Neuronal stem cell (in vitro differentiated cells): ENCODE measurements at regions not wholly inside any gene's neighbourhood (a gene's known extent, or its start where the extent isn't known, plus 50 kb on each side); places are given as distances from the start of the nearest gene placed in this dataset.

ENCODE experiments used
- DNase-seq: peaks from one replicate; pipeline ENCODE4 v3.0.0-alpha.2; 2013; ENCODE audit warnings: low spot score
- H2AFZ ChIP-seq: one replicate; pipeline ENCODE4 v1.6.1; 2013; ENCODE audit warnings: mild to moderate bottlenecking, low read length, inconsistent platforms
- H2AK5ac ChIP-seq: 2 replicates; pipeline ENCODE4 v1.6.1; 2013; ENCODE audit warnings: low read depth, mild to moderate bottlenecking, inconsistent platforms, low read length, moderate library complexity, mixed read lengths
- H2BK120ac ChIP-seq: 2 replicates; pipeline ENCODE4 v1.6.1; 2013; ENCODE audit warnings: low read depth, mild to moderate bottlenecking, inconsistent platforms, low read length, moderate library complexity, mixed read lengths
- H2BK12ac ChIP-seq: one replicate; pipeline ENCODE4 v1.6.1; 2013; ENCODE audit warnings: low read length, inconsistent platforms
- H2BK15ac ChIP-seq: 2 replicates; pipeline ENCODE4 v1.6.1; 2013; ENCODE audit warnings: mild to moderate bottlenecking, low read length, inconsistent platforms, mixed read lengths
- H2BK5ac ChIP-seq: one replicate; pipeline ENCODE4 v1.6.1; 2013; ENCODE audit warnings: inconsistent platforms, mild to moderate bottlenecking, low read length, moderate library complexity
- H3K14ac ChIP-seq: one replicate; pipeline ENCODE4 v1.6.1; 2013; ENCODE audit warnings: low read length, inconsistent platforms
- H3K18ac ChIP-seq: 2 replicates; pipeline ENCODE4 v1.6.1; 2013; ENCODE audit warnings: low read length, inconsistent platforms
- H3K23ac ChIP-seq: 2 replicates; pipeline ENCODE4 v1.6.1; 2013; ENCODE audit warnings: low read depth, mild to moderate bottlenecking, mixed read lengths, low read length, inconsistent platforms; ENCODE audit not compliant: poor library complexity
- H3K27ac ChIP-seq: replicated peaks from 3 replicates; pipeline ENCODE4 v1.5.1; 2013; ENCODE audit warnings: low read length, inconsistent platforms
- H3K27me3 ChIP-seq, 3 experiments: 2 replicates each; pipeline ENCODE4 v1.6.1; 2013; ENCODE audit warnings: low read length in 3 of 3, mild to moderate bottlenecking in 2 of 3, inconsistent platforms in 1 of 3, low read depth in 1 of 3, mixed read lengths in 1 of 3, moderate library complexity in 1 of 3; ENCODE audit not compliant: control insufficient read depth in 3 of 3, insufficient read depth in 3 of 3
- H3K36me3 ChIP-seq, 2 donors: replicated peaks in 1 of 2; 2 replicates each; pipeline ENCODE4 v1.6.1; 2013; ENCODE audit warnings: low read length in 2 of 2; ENCODE audit not compliant: control insufficient read depth in 2 of 2, insufficient read depth in 2 of 2
- H3K4ac ChIP-seq: 2 replicates; pipeline ENCODE4 v1.6.1; 2013; ENCODE audit warnings: inconsistent platforms, mild to moderate bottlenecking, low read length, moderate library complexity
- H3K4me1 ChIP-seq, 2 donors: 1 replicate in 1 of 2; 2 replicates in 1 of 2; pipeline ENCODE4 v1.6.1; 2013; ENCODE audit warnings: low read length in 2 of 2, low read depth in 1 of 2; ENCODE audit not compliant: control insufficient read depth in 2 of 2, insufficient read depth in 1 of 2
- H3K4me2 ChIP-seq: one replicate; pipeline ENCODE4 v1.6.1; 2013; ENCODE audit warnings: mild to moderate bottlenecking, low read length, inconsistent platforms; ENCODE audit not compliant: insufficient read depth, poor library complexity, severe bottlenecking
- H3K4me3 ChIP-seq, 2 donors: 2 replicates each; pipeline ENCODE4 v1.5.1; 2013; ENCODE audit warnings: low read length in 2 of 2, mild to moderate bottlenecking in 2 of 2, inconsistent platforms in 1 of 2, moderate library complexity in 1 of 2
- H3K79me1 ChIP-seq: one replicate; pipeline ENCODE4 v1.6.1; 2013; ENCODE audit warnings: low read depth, mild to moderate bottlenecking, inconsistent platforms, low read length, moderate library complexity
- H3K9ac ChIP-seq: one replicate; pipeline ENCODE4 v1.6.1; 2013; ENCODE audit warnings: mild to moderate bottlenecking, low read depth, low read length, inconsistent platforms; ENCODE audit not compliant: poor library complexity
- H3K9me3 ChIP-seq, 2 donors: replicated peaks in 1 of 2; 2 replicates each; pipeline versions ENCODE3 to v1.6.1; 2013; ENCODE audit warnings: low read length in 2 of 2, mild to moderate bottlenecking in 2 of 2, inconsistent platforms in 1 of 2, low read depth in 1 of 2, mixed read lengths in 1 of 2, moderate library complexity in 1 of 2; ENCODE audit not compliant: control insufficient read depth in 2 of 2, insufficient read depth in 1 of 2
- H4K8ac ChIP-seq: one replicate; pipeline ENCODE4 v1.6.1; 2013; ENCODE audit warnings: low read depth, mild to moderate bottlenecking, inconsistent platforms, low read length, moderate library complexity
- H4K91ac ChIP-seq: one replicate; pipeline ENCODE4 v1.6.1; 2013; ENCODE audit warnings: low read length, low read depth, mild to moderate bottlenecking, inconsistent platforms; ENCODE audit not compliant: poor library complexity
- whole genome bisulfite sequencing, 2 donors: extraction: QIAGEN DNeasy Blood & Tissue Kit; methylation state at CpG; one replicate each; pipeline ENCODE4 v1.1.7; 2013; ENCODE audit warnings: missing lambda C conversion rate in 2 of 2, mixed read lengths in 1 of 2; ENCODE audit not compliant: insufficient read length in 2 of 2, insufficient replicate concordance in 1 of 2; ENCODE audit errors: extremely low coverage in 2 of 2; 5-methylcytosine and 5-hydroxymethylcytosine counted together

DNA sequence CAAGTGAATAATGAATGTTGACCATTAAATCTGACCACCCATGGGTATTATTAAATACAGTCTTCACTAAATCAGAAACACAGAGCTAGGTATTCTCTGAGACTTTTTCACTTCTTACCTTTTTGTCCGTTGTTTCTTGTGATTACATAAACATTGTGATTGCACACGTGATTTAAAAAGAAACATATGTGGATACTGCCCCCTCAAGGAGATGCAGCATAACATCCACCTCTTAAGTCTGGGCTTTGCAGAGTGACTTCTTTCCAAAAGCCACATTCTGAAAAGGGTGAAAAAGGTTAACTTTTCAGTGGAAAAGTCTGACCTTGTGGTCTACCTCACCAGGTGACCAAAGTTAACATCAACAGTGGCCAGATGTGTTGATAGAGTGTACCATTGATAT lies 185.5 kb upstream of the FAR2 start:
- H4K91ac ChIP-seq: no peak overlapping the region
- no peaks in the 10 kb centered on the region for H3K79me1 ChIP-seq
- no peak overlapping the region for H3K4me3 ChIP-seq
- H2BK120ac ChIP-seq: no peak overlapping the region
- no peaks in the 10 kb centered on the region for H3K36me3 ChIP-seq
- no peak overlapping the region for H3K4me2 ChIP-seq
- no peak overlapping the region for H2AK5ac ChIP-seq
- H3K23ac ChIP-seq: no peak overlapping the region
- no peak overlapping the region for H2BK5ac ChIP-seq
- H2BK15ac ChIP-seq: no peak overlapping the region
- DNase-seq: no peak
- no peaks in the 10 kb centered on the region for H3K27me3 ChIP-seq
- H3K27ac ChIP-seq: no peak overlapping the region
- H2BK12ac ChIP-seq: no peak overlapping the region
- H3K18ac ChIP-seq: no peak overlapping the region
- H3K4ac ChIP-seq: no peak overlapping the region
- no peak overlapping the region for H3K14ac ChIP-seq
- no CpG with 5 or more reads among the region's 2 CpGs for WGBS, 2 donors
- H3K4me1 ChIP-seq: no peaks in the 10 kb centered on the region
- H4K8ac ChIP-seq: no peak overlapping the region
- no peak overlapping the region for H2AFZ ChIP-seq
- no peaks in the 10 kb centered on the region for H3K9me3 ChIP-seq
- no peak overlapping the region for H3K9ac ChIP-seq

DNA sequence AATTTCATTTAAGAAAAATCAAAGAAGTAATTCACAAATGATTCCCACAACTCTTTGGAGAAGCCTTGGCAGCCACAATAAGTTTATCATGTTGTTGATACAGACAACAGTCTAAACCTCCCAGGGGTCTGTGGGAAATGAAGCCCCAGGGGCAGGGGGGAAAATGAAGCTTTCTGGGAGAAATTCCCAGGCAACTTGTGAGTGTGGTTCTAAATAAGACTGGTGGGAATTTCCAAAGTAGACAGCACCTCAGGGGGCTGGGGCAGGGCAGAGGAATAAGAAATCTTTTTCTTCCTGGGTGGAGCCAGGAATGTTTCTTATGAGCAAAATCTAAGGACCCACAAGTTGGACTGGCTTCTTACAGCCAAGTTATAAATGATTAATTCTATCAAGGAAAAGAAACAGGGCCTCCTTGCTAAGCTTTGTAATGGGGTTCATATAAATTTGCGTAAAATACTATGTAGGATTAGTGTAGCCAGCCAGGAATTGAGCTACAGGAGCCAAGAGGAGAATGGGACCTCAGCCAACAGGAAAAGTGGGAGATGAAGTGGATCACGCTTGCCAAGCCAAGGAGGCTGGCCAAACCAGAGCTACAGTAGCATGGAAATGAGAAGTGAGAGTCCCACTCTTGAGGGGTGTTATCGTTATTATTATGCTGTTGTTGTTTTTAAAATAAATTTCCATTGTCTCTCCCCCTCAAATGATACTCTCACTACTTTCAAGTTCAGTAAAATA lies 182.9 kb upstream of the FAR2 start:
- Histone ChIP-seq H3K23ac (no peak overlapping the region), H4K91ac (no peak overlapping the region), H3K4ac (no peak overlapping the region), H4K8ac (no peak overlapping the region), H3K18ac (no peak overlapping the region), H2BK5ac (no peak overlapping the region), H2AFZ (no peak overlapping the region), H3K4me1 (no peaks in the 10 kb centered on the region), H3K9me3 (no peaks in the 10 kb centered on the region), H2BK15ac (no peak overlapping the region), H3K4me3 (no peak overlapping the region), H3K27me3 (no peaks in the 10 kb centered on the region), H2BK12ac (no peak overlapping the region), H3K9ac (no peak overlapping the region), H3K79me1 (no peaks in the 10 kb centered on the region), H3K36me3 (no peaks in the 10 kb centered on the region), H3K4me2 (no peak overlapping the region), H3K27ac (no peak overlapping the region), H2BK120ac (no peak overlapping the region), H2AK5ac (no peak overlapping the region), H3K14ac (no peak overlapping the region)
- no CpG with 5 or more reads among the region's 3 CpGs for WGBS, 2 donors
- DNase-seq: no peak

GRCh38 chr12:28967426-28967825 lies 181.7 kb upstream of the FAR2 start:
- H3K4ac ChIP-seq: no peak overlapping the region
- H3K36me3 ChIP-seq: no peaks in the 10 kb centered on the region
- no peaks in the 10 kb centered on the region for H3K4me1 ChIP-seq
- no peak overlapping the region for H2AK5ac ChIP-seq
- H2BK120ac ChIP-seq: no peak overlapping the region
- no peak overlapping the region for H2BK15ac ChIP-seq
- no peak for DNase-seq
- H4K8ac ChIP-seq: no peak overlapping the region
- no peaks in the 10 kb centered on the region for H3K27me3 ChIP-seq
- no peak overlapping the region for H3K4me2 ChIP-seq
- H3K18ac ChIP-seq: no peak overlapping the region
- no peaks in the 10 kb centered on the region for H3K79me1 ChIP-seq
- H2BK5ac ChIP-seq: no peak overlapping the region
- H3K23ac ChIP-seq: no peak overlapping the region
- H3K27ac ChIP-seq: no peak overlapping the region
- no peak overlapping the region for H4K91ac ChIP-seq
- H3K9ac ChIP-seq: no peak overlapping the region
- WGBS, 2 donors: no CpG with 5 or more reads among the region's 8 CpGs
- H3K14ac ChIP-seq: no peak overlapping the region
- H2BK12ac ChIP-seq: no peak overlapping the region
- no peak overlapping the region for H2AFZ ChIP-seq
- no peaks in the 10 kb centered on the region for H3K9me3 ChIP-seq
- no peak overlapping the region for H3K4me3 ChIP-seq

DNA sequence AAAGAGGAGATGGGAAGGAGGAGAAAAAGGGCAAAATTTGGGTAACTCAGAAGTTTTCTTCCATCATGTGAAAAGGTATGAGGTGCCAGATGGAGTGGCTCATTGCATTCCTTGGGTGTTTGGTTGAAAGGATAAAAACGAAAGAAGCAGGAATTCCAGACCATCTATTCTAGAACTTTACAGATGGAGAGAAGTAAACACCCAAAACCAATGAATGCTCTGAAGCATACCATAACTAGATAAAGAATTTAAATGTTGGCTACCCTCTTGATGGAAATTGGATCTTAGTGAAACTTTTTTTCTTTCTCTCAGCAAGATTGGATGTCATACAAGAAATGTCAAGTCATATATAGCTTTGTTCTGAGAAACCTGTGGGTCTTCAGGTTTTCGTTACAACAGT lies 175.6 kb upstream of the FAR2 start:
- no peak overlapping the region for H2BK120ac ChIP-seq
- WGBS, 2 donors: no CpG with 5 or more reads among the region's 2 CpGs
- no peak overlapping the region for H3K4me3 ChIP-seq

More for the DNA sequence above, 175.6 kb upstream of the FAR2 start:
- H2BK5ac ChIP-seq: no peak overlapping the region
- no peaks in the 10 kb centered on the region for H3K79me1 ChIP-seq
- H3K9ac ChIP-seq: no peak overlapping the region
- no peak overlapping the region for H3K4ac ChIP-seq
- no peaks in the 10 kb centered on the region for H3K4me1 ChIP-seq
- DNase-seq: no peak
- no peak overlapping the region for H2AFZ ChIP-seq
- no peaks in the 10 kb centered on the region for H3K36me3 ChIP-seq
- no peak overlapping the region for H2AK5ac ChIP-seq
- no peak overlapping the region for H2BK12ac ChIP-seq
- no peak overlapping the region for H3K27ac ChIP-seq
- no peak overlapping the region for H3K4me2 ChIP-seq
- no peak overlapping the region for H4K91ac ChIP-seq
- H3K14ac ChIP-seq: no peak overlapping the region
- H3K9me3 ChIP-seq: no peaks in the 10 kb centered on the region
- no peak overlapping the region for H3K18ac ChIP-seq
- no peaks in the 10 kb centered on the region for H3K27me3 ChIP-seq
- no peak overlapping the region for H3K23ac ChIP-seq
- no peak overlapping the region for H2BK15ac ChIP-seq
- no peak overlapping the region for H4K8ac ChIP-seq
